ENCODE measurements at regions not wholly inside any gene's neighbourhood (a gene's known extent, or its start where the extent isn't known, plus 50 kb on each side); places are given as distances from the start of the nearest gene placed in this dataset.
A peak's percentile ranks its signal among the peaks of the same experiment; 100 is the strongest.

- peak; percentile 93 for DNase-seq (ENCODE audit: low read depth, low spot score)
Observed at GRCh38 chr3:127458696-127459604, 131.6 kb downstream of the TPRA1 start.

- DNase-seq (ENCODE audit: low read depth, low spot score) = no peak
Observed at GRCh38 chr3:127457546-127458145, 132.9 kb downstream of the TPRA1 start.

GRCh38 chr3:127457094-127457475 lies 133.4 kb downstream of the TPRA1 start:
- DNase-seq (ENCODE audit: low read depth, low spot score) = peak; percentile 71

GRCh38 chr3:127456471-127457093 lies 134.0 kb downstream of the TPRA1 start:
- DNase-seq (ENCODE audit: low read depth, low spot score) = peak; percentile 74

- DNase-seq (ENCODE audit: low read depth, low spot score) = peak; percentile 97
Observed at GRCh38 chr3:127455541-127456450, 134.7 kb downstream of the TPRA1 start.

- DNase-seq (ENCODE audit: low read depth, low spot score) = no peak
Observed at GRCh38 chr3:127454968-127455367, 135.6 kb downstream of the TPRA1 start.

GRCh38 chr3:127454051-127454450 lies 136.5 kb downstream of the TPRA1 start:
- DNase-seq (ENCODE audit: low read depth, low spot score) = no peak

- DNase-seq (ENCODE audit: low read depth, low spot score) = peak; percentile 93
Observed at GRCh38 chr3:127452321-127452821, 138.2 kb downstream of the TPRA1 start.

GRCh38 chr3:127451321-127451720 lies 139.2 kb downstream of the TPRA1 start:
- no peak for DNase-seq (ENCODE audit: low read depth, low spot score)

- no peak for DNase-seq (ENCODE audit: low read depth, low spot score)
Observed at GRCh38 chr3:127450331-127450730, 140.2 kb downstream of the TPRA1 start.

- DNase-seq (ENCODE audit: low read depth, low spot score) = no peak
Observed at GRCh38 chr3:127449486-127450212, 140.9 kb downstream of the TPRA1 start.

GRCh38 chr3:127448671-127449070 lies 141.9 kb downstream of the TPRA1 start:
- DNase-seq (ENCODE audit: low read depth, low spot score) = no peak

GRCh38 chr3:127448161-127448561 lies 142.4 kb downstream of the TPRA1 start:
- no peak for DNase-seq (ENCODE audit: low read depth, low spot score)

- no peak for DNase-seq (ENCODE audit: low read depth, low spot score)
Observed at GRCh38 chr3:127446756-127447155, 143.8 kb downstream of the TPRA1 start.

- DNase-seq (ENCODE audit: low read depth, low spot score) = no peak
Observed at GRCh38 chr3:127445581-127446343, 144.8 kb downstream of the TPRA1 start.

- no peak for DNase-seq (ENCODE audit: low read depth, low spot score)
Observed at GRCh38 chr3:127444761-127445160, 145.8 kb downstream of the TPRA1 start.

GRCh38 chr3:127443581-127444375 lies 146.8 kb downstream of the TPRA1 start:
- no peak for DNase-seq (ENCODE audit: low read depth, low spot score)

- DNase-seq (ENCODE audit: low read depth, low spot score) = no peak
Observed at GRCh38 chr3:127442506-127442905, 148.0 kb downstream of the TPRA1 start.

GRCh38 chr3:127441764-127442163 lies 148.8 kb downstream of the TPRA1 start:
- DNase-seq (ENCODE audit: low read depth, low spot score) = no peak
